IPS DF 6.9 (cell line): ENCODE measurements at regions not wholly inside any gene's neighbourhood (a gene's known extent, or its start where the extent isn't known, plus 50 kb on each side); places are given as distances from the start of the nearest gene placed in this dataset.

Source experiments
- DNase-seq: peaks from one replicate; pipeline ENCODE4 v3.0.0-alpha.2; 2013; ENCODE audit warnings: low read depth, low spot score
- H3K27ac ChIP-seq: one replicate; pipeline ENCODE4 v1.5.1; 2013; ENCODE audit warnings: low read length, control low read depth
- H3K27me3 ChIP-seq: 2 replicates; pipeline ENCODE4 v1.6.1; 2013; ENCODE audit warnings: mild to moderate bottlenecking, low read length; ENCODE audit not compliant: control insufficient read depth, insufficient read depth
- H3K36me3 ChIP-seq: 2 replicates; pipeline ENCODE4 v1.6.1; 2013; ENCODE audit warnings: low read length; ENCODE audit not compliant: control insufficient read depth, insufficient read depth
- H3K4me1 ChIP-seq: 2 replicates; pipeline ENCODE4 v1.6.1; 2013; ENCODE audit warnings: low read length; ENCODE audit not compliant: control insufficient read depth, insufficient read depth
- H3K4me3 ChIP-seq: 2 replicates; pipeline ENCODE4 v1.5.1; 2013; ENCODE audit warnings: mild to moderate bottlenecking, low read length
- H3K9me3 ChIP-seq: 2 replicates; pipeline ENCODE4 v1.6.1; 2013; ENCODE audit warnings: low read length, inconsistent platforms; ENCODE audit not compliant: control insufficient read depth, insufficient read depth
- WGBS: extraction: QIAGEN DNeasy Blood & Tissue Kit; methylation state at CpG from one replicate; pipeline ENCODE4 v1.1.7; 2013; ENCODE audit warnings: mixed read lengths, missing lambda C conversion rate; ENCODE audit not compliant: insufficient read length, insufficient coverage; 5-methylcytosine and 5-hydroxymethylcytosine counted together

- Histone ChIP-seq H3K4me1 (no peaks in the 10 kb centered on the region), H3K36me3 (no peaks in the 10 kb centered on the region), H3K27me3 (no peaks in the 10 kb centered on the region), H3K4me3 (no peak overlapping the region), H3K27ac (no peak overlapping the region), H3K9me3 (no peaks in the 10 kb centered on the region)
- whole genome bisulfite sequencing = no CpG with 5 or more reads among the region's 2 CpGs
- no peak for DNase-seq
These were observed 197.5 kb downstream of the ZEB2 start for GRCh38 chr2:144322379-144322778.

GRCh38 chr2:144320491-144320890 lies 199.4 kb downstream of the ZEB2 start:
- Histone ChIP-seq H3K4me3 (no peak overlapping the region), H3K36me3 (no peaks in the 10 kb centered on the region), H3K27ac (no peak overlapping the region), H3K9me3 (no peaks in the 10 kb centered on the region), H3K27me3 (no peaks in the 10 kb centered on the region), H3K4me1 (no peaks in the 10 kb centered on the region)
- no peak for DNase-seq
- WGBS = no CpG with 5 or more reads among the region's 1 CpG

GRCh38 chr2:144317071-144317738 lies 202.7 kb downstream of the ZEB2 start:
- Histone ChIP-seq H3K27me3 (no peaks in the 10 kb centered on the region), H3K4me1 (no peaks in the 10 kb centered on the region), H3K9me3 (no peaks in the 10 kb centered on the region), H3K36me3 (no peaks in the 10 kb centered on the region), H3K27ac (no peak overlapping the region), H3K4me3 (no peak overlapping the region)
- DNase-seq = no peak
- WGBS = no CpG with 5 or more reads among the region's 2 CpGs

- H3K27ac ChIP-seq = no peak overlapping the region
- WGBS = 100% methylated on average over 1 of the region's 4 CpGs
- H3K4me3 ChIP-seq = no peak overlapping the region
- no peaks in the 10 kb centered on the region for H3K9me3 ChIP-seq
- H3K27me3 ChIP-seq = no peaks in the 10 kb centered on the region
- no peak for DNase-seq
- no peaks in the 10 kb centered on the region for H3K36me3 ChIP-seq
- H3K4me1 ChIP-seq = no peaks in the 10 kb centered on the region
These were observed 208.9 kb downstream of the ZEB2 start for GRCh38 chr2:144310889-144311608.

- H3K4me3 ChIP-seq = no peak overlapping the region
- H3K36me3 ChIP-seq = no peaks in the 10 kb centered on the region
- no peak overlapping the region for H3K27ac ChIP-seq
- no peaks in the 10 kb centered on the region for H3K9me3 ChIP-seq
- DNase-seq = no peak
- H3K4me1 ChIP-seq = no peaks in the 10 kb centered on the region
- no CpG with 5 or more reads among the region's 2 CpGs for WGBS
- no peaks in the 10 kb centered on the region for H3K27me3 ChIP-seq
These were observed 209.4 kb downstream of the ZEB2 start for GRCh38 chr2:144310484-144310883.

GRCh38 chr2:144307711-144308110 lies 212.2 kb downstream of the ZEB2 start:
- H3K27ac ChIP-seq = no peak overlapping the region
- no peaks in the 10 kb centered on the region for H3K4me1 ChIP-seq
- H3K27me3 ChIP-seq = no peaks in the 10 kb centered on the region
- H3K36me3 ChIP-seq = no peaks in the 10 kb centered on the region
- no CpG with 5 or more reads among the region's 2 CpGs for WGBS
- DNase-seq = no peak
- H3K9me3 ChIP-seq = no peaks in the 10 kb centered on the region
- H3K4me3 ChIP-seq = no peak overlapping the region

GRCh38 chr2:144304202-144304601 lies 215.7 kb downstream of the ZEB2 start:
- DNase-seq = no peak
- H3K36me3 ChIP-seq = no peaks in the 10 kb centered on the region
- WGBS = no CpG with 5 or more reads among the region's 1 CpG
- no peaks in the 10 kb centered on the region for H3K27me3 ChIP-seq
- no peaks in the 10 kb centered on the region for H3K9me3 ChIP-seq
- H3K4me1 ChIP-seq = no peaks in the 10 kb centered on the region
- no peak overlapping the region for H3K27ac ChIP-seq
- H3K4me3 ChIP-seq = no peak overlapping the region

GRCh38 chr2:144300632-144301031 lies 219.3 kb downstream of the ZEB2 start:
- Histone ChIP-seq H3K9me3 (no peaks in the 10 kb centered on the region), H3K4me1 (no peaks in the 10 kb centered on the region), H3K27me3 (no peaks in the 10 kb centered on the region), H3K36me3 (no peaks in the 10 kb centered on the region), H3K4me3 (no peak overlapping the region), H3K27ac (no peak overlapping the region)
- no peak for DNase-seq
- no CpG with 5 or more reads among the region's 2 CpGs for WGBS

- Histone ChIP-seq H3K4me1 (no peaks in the 10 kb centered on the region), H3K4me3 (no peak overlapping the region), H3K27me3 (no peaks in the 10 kb centered on the region), H3K27ac (no peak overlapping the region), H3K9me3 (no peaks in the 10 kb centered on the region), H3K36me3 (no peaks in the 10 kb centered on the region)
- no peak for DNase-seq
- WGBS = no CpG with 5 or more reads among the region's 1 CpG
These were observed 229.6 kb downstream of the ZEB2 start for GRCh38 chr2:144290276-144290675.

- H3K36me3 ChIP-seq = no peaks in the 10 kb centered on the region
- WGBS = no CpG with 5 or more reads among the region's 3 CpGs
- no peaks in the 10 kb centered on the region for H3K9me3 ChIP-seq
- H3K4me3 ChIP-seq = no peak overlapping the region
- H3K4me1 ChIP-seq = no peaks in the 10 kb centered on the region
- no peak overlapping the region for H3K27ac ChIP-seq
- DNase-seq = no peak
- no peaks in the 10 kb centered on the region for H3K27me3 ChIP-seq
These were observed 231.5 kb downstream of the ZEB2 start for GRCh38 chr2:144288438-144288837.

- no peak overlapping the region for H3K4me3 ChIP-seq
- no peaks in the 10 kb centered on the region for H3K27me3 ChIP-seq
- no peak overlapping the region for H3K27ac ChIP-seq
- no peaks in the 10 kb centered on the region for H3K36me3 ChIP-seq
- no peaks in the 10 kb centered on the region for H3K9me3 ChIP-seq
- DNase-seq = no peak
- H3K4me1 ChIP-seq = no peaks in the 10 kb centered on the region
These were observed 234.6 kb downstream of the ZEB2 start for GRCh38 chr2:144285324-144285723.
